T-cell (primary cell): ENCODE measurements at regions not wholly inside any gene's neighbourhood (a gene's known extent, or its start where the extent isn't known, plus 50 kb on each side); places are given as distances from the start of the nearest gene placed in this dataset.
A peak's percentile ranks its signal among the peaks of the same experiment; 100 is the strongest.

Experiments
- ATAC-seq, 4 experiments: fragments of 200-7000 bp in 3 of 4; fragments of 150-1000 bp in 1 of 4; cut with Tn5 transposase; replicated peaks in 1 of 4; 1 replicate in 3 of 4; 2 replicates in 1 of 4; pipeline ENCODE4 v1.10.0; 2021; ENCODE audit warnings: moderate library complexity in 3 of 4, mild to moderate bottlenecking in 2 of 4, moderate number of reproducible peaks in 1 of 4
- CTCF ChIA-PET, 2 donors: fragments of 300-600 bp; sonication (Branson Sonifier 250); formaldehyde crosslinking; loops; one replicate each; lab custom pipeline; 2022; ENCODE audit warnings: antibody characterized with exemption in 2 of 2; lab: Charles Lee
- POLR2A ChIA-PET, 2 donors: fragments of 300-600 bp; sonication (Branson Sonifier 250); formaldehyde crosslinking; loops; one replicate each; lab custom pipeline; 2022; ENCODE audit warnings: antibody characterized with exemption in 2 of 2; lab: Charles Lee
- DNase-seq, 35 experiments: peaks; one replicate each; pipeline versions ENCODE4 v3.0.0 to v3.0.0-alpha.2; 2013 to 2023
- H3K27ac ChIP-seq: one replicate; pipeline ENCODE4 v1.5.1; 2013; ENCODE audit warnings: low read length
- H3K27me3 ChIP-seq, 2 experiments: replicated peaks in 1 of 2; 1 replicate in 1 of 2; 2 replicates in 1 of 2; pipeline versions ENCODE4 v1.6.1 to v1.7.0; 2013; ENCODE audit warnings: low read length in 1 of 2, mixed read lengths in 1 of 2; ENCODE audit not compliant: control insufficient read depth in 2 of 2, insufficient read depth in 2 of 2; ENCODE audit errors: extremely low read depth in 1 of 2
- H3K36me3 ChIP-seq, 2 donors: 1 replicate in 1 of 2; 2 replicates in 1 of 2; pipeline versions ENCODE4 v1.6.1 to v1.7.0; 2013; ENCODE audit warnings: low read length in 1 of 2; ENCODE audit not compliant: control insufficient read depth in 2 of 2, insufficient read depth in 1 of 2; ENCODE audit errors: extremely low read depth in 1 of 2
- H3K4me1 ChIP-seq, 2 experiments: 1 replicate in 1 of 2; 2 replicates in 1 of 2; pipeline versions ENCODE4 v1.6.1 to v1.7.0; 2013; ENCODE audit warnings: low read length in 2 of 2, mixed read lengths in 1 of 2; ENCODE audit not compliant: insufficient read depth in 2 of 2, control insufficient read depth in 1 of 2; ENCODE audit errors: extremely low read depth in 1 of 2
- H3K4me3 ChIP-seq, 2 donors: 1 replicate in 1 of 2; 2 replicates in 1 of 2; pipeline versions ENCODE4 v1.5.1 to v1.7.0; 2013; ENCODE audit warnings: mild to moderate bottlenecking in 2 of 2, low read length in 1 of 2, moderate library complexity in 1 of 2; ENCODE audit not compliant: control insufficient read depth in 1 of 2; ENCODE audit errors: extremely low read depth in 1 of 2
- H3K9me3 ChIP-seq: 2 replicates; pipeline ENCODE4 v1.7.0; 2013
- H3K27ac Mint-ChIP-seq, 2 donors: one replicate each; pipeline ENCODE4 v1.8.0; 2020 to 2021; ENCODE audit warnings: mild to moderate bottlenecking in 2 of 2, mixed read lengths in 2 of 2
- H3K27me3 Mint-ChIP-seq, 2 donors: one replicate each; pipeline ENCODE4 v1.8.0; 2021 to 2022; ENCODE audit warnings: mixed read lengths in 2 of 2
- H3K36me3 Mint-ChIP-seq: one replicate; pipeline ENCODE4 v1.8.0; 2021; ENCODE audit warnings: mixed read lengths
- H3K4me1 Mint-ChIP-seq, 3 donors: one replicate each; pipeline ENCODE4 v1.8.0; 2020 to 2022; ENCODE audit warnings: mixed read lengths in 3 of 3, mild to moderate bottlenecking in 1 of 3
- H3K4me3 Mint-ChIP-seq, 3 donors: one replicate each; pipeline ENCODE4 v1.8.0; 2020 to 2022; ENCODE audit warnings: mild to moderate bottlenecking in 3 of 3, mixed read lengths in 3 of 3, moderate library complexity in 3 of 3
- H3K9me3 Mint-ChIP-seq, 3 donors: one replicate each; pipeline ENCODE4 v1.8.0; 2020 to 2022; ENCODE audit warnings: mixed read lengths in 3 of 3
- WGBS: methylation state at CpG from one replicate; pipeline ENCODE4 v1.1.5; 2013; ENCODE audit warnings: missing lambda C conversion rate; ENCODE audit not compliant: insufficient coverage; 5-methylcytosine and 5-hydroxymethylcytosine counted together

DNA sequence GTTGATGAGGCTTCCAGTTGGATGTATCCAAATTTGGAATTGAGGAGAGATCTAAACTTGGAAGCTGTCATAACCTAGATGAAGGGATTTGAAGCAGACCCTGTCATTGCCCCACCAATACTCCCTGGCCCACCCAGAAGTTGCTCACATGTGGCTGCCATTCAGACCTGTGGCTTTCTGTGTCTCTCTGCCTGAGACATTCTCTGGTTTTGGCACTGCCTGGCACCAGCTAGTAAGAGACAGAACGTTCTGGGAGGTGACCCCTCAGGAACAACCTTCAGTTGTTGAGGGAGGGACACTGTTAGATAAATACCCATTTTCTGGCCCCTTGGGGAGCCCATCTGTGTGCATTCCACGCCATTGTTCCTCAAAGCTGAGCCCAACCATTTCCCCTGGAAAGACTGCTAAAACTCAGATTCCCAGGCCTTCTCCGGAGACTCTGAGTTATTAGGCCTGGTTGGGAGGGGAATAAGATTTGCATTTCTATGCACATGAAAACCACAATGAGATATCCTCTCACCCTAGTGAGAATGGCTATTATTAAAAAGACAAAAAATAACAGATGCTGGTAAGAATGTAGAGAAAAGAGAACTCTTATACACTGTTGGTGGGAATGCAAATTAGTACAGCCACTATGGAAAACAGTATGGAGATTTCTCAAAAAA is 290.4 kb downstream of the TSHZ3 start:
- no peaks in the 10 kb centered on the region for H3K4me1 Mint-ChIP-seq
- H3K36me3 ChIP-seq: no peaks in the 10 kb centered on the region
- H3K27ac Mint-ChIP-seq: no peak overlapping the region
- DNase-seq: no peak
- no peaks in the 10 kb centered on the region for H3K9me3 ChIP-seq
- no peaks in the 10 kb centered on the region for H3K36me3 Mint-ChIP-seq
- no peak overlapping the region for H3K27ac ChIP-seq
- WGBS: no CpG with 5 or more reads among the region's 3 CpGs
- H3K4me1 ChIP-seq: no peaks in the 10 kb centered on the region
- ChIA-PET CTCF (interaction anchor here in 1 of 2 donors (0.5 kb wide), 1 partner anchor 32 kb away, joined by 3 read pairs; no protein-coding TSS in a partner anchor), POLR2A (no interaction called here)
- no peak overlapping the region for H3K4me3 ChIP-seq
- H3K9me3 Mint-ChIP-seq: peaks cover 10 to 12% (median 11%) of the 10 kb centered on the region in 3 donors
- peaks cover 0 to 6% of the 10 kb centered on the region in 2 experiments for H3K27me3 ChIP-seq
- no peak overlapping the region for H3K4me3 Mint-ChIP-seq
- no peak for ATAC-seq
- peaks cover 22 to 27% of the 10 kb centered on the region in 2 donors for H3K27me3 Mint-ChIP-seq

DNA sequence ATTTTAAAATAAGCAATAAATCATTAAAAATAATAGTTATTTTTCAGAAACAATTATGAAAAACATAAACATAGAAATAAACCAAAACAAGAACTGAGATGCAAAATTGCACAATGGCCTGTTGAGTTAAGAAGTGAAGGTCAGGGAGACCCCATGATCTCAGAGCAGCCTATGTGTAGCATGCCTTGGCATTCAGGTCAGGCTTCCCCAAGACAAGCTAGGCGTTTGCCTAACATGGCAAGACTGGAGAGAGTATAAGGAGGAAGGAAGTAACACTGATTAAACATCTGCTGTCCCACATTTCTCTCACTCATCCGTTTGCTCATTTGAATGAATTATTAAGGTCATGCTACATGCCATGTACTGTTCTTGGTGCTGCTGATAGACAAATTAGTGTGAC is 291.8 kb downstream of the TSHZ3 start:
- CTCF ChIA-PET: no interaction called here
- H3K36me3 ChIP-seq: no peaks in the 10 kb centered on the region
- no peaks in the 10 kb centered on the region for H3K36me3 Mint-ChIP-seq
- H3K27ac ChIP-seq: no peak overlapping the region
- POLR2A ChIA-PET: no interaction called here
- no peak overlapping the region for H3K4me3 ChIP-seq
- no peak overlapping the region for H3K4me3 Mint-ChIP-seq
- no peak overlapping the region for H3K27ac Mint-ChIP-seq
- peaks cover 0 to 6% of the 10 kb centered on the region in 2 experiments for H3K27me3 ChIP-seq
- H3K9me3 Mint-ChIP-seq: peaks cover 10 to 12% (median 11%) of the 10 kb centered on the region in 3 donors
- peaks cover 23 to 27% of the 10 kb centered on the region in 2 donors for H3K27me3 Mint-ChIP-seq
- ATAC-seq: no peak
- no peaks in the 10 kb centered on the region for H3K4me1 ChIP-seq
- no peaks in the 10 kb centered on the region for H3K4me1 Mint-ChIP-seq
- whole genome bisulfite sequencing: no CpG with 5 or more reads among the region's 2 CpGs
- DNase-seq: no peak
- H3K9me3 ChIP-seq: no peaks in the 10 kb centered on the region

DNA sequence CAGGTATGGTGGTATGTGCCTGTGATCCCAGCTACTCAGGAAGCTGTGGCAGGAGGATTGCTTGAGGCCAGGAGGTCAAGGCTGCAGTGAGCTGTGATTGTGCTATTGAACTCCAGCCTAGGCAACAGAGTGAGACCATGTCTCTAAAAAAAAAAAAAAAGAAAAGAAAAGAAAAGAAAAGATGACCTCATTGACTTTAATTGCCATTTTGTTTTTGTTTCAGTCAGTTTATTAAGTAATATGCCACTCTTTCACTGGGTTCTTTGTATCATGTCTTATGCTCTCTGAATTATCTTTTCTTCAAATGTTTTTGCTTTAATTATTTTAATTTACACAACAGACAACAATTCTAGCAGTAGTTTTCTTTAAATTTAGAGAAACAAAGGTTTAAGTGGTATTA is 293.8 kb downstream of the TSHZ3 start:
- DNase-seq: no peak
- Mint-ChIP-seq H3K36me3 (no peaks in the 10 kb centered on the region), H3K4me1 (no peaks in the 10 kb centered on the region), H3K27ac (no peak overlapping the region), H3K4me3 (no peak overlapping the region), H3K27me3 (peaks cover 21 to 27% of the 10 kb centered on the region in 2 donors), H3K9me3 (peaks cover 2 to 6% (median 3%) of the 10 kb centered on the region in 3 donors)
- Histone ChIP-seq H3K27ac (no peak overlapping the region), H3K4me3 (no peak overlapping the region), H3K9me3 (no peaks in the 10 kb centered on the region), H3K4me1 (no peaks in the 10 kb centered on the region), H3K27me3 (peaks cover 0 to 6% of the 10 kb centered on the region in 2 experiments), H3K36me3 (no peaks in the 10 kb centered on the region)
- no peak for ATAC-seq
- ChIA-PET POLR2A (no interaction called here), CTCF (interaction anchor here (0.5 to 1.2 kb wide), 5 partner anchors 11 to 1169 kb away, joined by 3 to 5 read pairs (median 3); no protein-coding TSS in a partner anchor)

DNA sequence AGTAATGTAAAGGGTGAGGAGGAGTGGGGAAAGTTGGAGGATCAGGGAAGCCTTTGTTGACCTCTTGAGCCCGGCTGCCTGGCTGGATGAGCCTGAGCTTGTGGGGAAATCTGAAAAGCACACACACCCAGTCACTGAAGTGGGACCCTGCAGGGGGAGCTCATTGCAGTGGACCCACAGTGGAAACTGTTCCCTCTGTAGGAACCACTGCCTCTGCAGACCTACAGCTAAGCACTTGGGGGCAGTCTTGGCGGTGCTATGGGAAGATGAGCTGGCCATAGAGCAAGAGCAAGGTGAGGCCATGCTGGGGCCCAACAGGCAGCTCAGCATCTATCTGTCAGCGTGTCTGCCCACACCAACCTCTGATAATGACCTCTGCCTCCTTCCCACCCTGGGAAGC is 294.8 kb downstream of the TSHZ3 start:
- POLR2A ChIA-PET: no interaction called here
- peaks cover 21 to 25% of the 10 kb centered on the region in 2 donors for H3K27me3 Mint-ChIP-seq
- H3K9me3 ChIP-seq: no peaks in the 10 kb centered on the region
- no peaks in the 10 kb centered on the region for H3K9me3 Mint-ChIP-seq
- WGBS: 46% methylated on average over 2 of the region's 3 CpGs
- peaks cover 0 to 6% of the 10 kb centered on the region in 2 experiments for H3K27me3 ChIP-seq
- ATAC-seq: peak in 1 of 4 experiments; percentile 43
- H3K4me3 ChIP-seq: no peak overlapping the region
- no peaks in the 10 kb centered on the region for H3K36me3 Mint-ChIP-seq
- no peak overlapping the region for H3K27ac Mint-ChIP-seq
- no peak overlapping the region for H3K27ac ChIP-seq
- no peaks in the 10 kb centered on the region for H3K4me1 ChIP-seq
- DNase-seq: peak in 20 of 35 experiments; percentile 1 to 48 (median 6)
- no peak overlapping the region for H3K4me3 Mint-ChIP-seq
- no peaks in the 10 kb centered on the region for H3K36me3 ChIP-seq
- CTCF ChIA-PET: interaction anchor here (0.7 to 1.2 kb wide), 4 partner anchors 302 to 1170 kb away, joined by 3 to 4 read pairs (median 3); no protein-coding TSS in a partner anchor
- H3K4me1 Mint-ChIP-seq: no peaks in the 10 kb centered on the region

DNA sequence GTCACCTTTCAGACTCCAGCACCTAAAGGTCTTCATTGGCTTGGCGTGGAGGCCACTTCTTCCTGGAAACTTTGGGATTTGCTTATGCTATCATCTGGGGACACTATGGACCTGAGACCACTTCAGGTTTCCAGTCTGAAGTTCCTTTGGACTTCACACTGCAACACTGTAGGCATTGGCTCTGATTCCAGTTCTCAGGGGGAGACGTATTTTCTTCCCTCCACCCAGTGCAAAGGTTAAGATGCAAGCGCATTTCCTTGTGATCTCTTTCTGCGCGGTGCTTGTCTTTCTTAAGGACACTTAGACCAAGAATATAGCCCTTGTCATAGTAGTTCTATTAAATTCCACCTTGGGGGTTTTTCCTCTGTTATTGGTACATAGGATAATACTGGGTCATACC is 299.8 kb downstream of the TSHZ3 start:
- Histone ChIP-seq H3K4me1 (no peaks in the 10 kb centered on the region), H3K27me3 (no peaks in the 10 kb centered on the region), H3K4me3 (no peak overlapping the region), H3K27ac (no peak overlapping the region), H3K9me3 (no peaks in the 10 kb centered on the region), H3K36me3 (no peaks in the 10 kb centered on the region)
- H3K27ac Mint-ChIP-seq: no peak overlapping the region
- DNase-seq (no peak), ATAC-seq (no peak)
- WGBS: 100% methylated on average over 1 of the region's 5 CpGs
- no peaks in the 10 kb centered on the region for H3K36me3 Mint-ChIP-seq
- H3K4me3 Mint-ChIP-seq: no peak overlapping the region
- POLR2A ChIA-PET: no interaction called here
- no peaks in the 10 kb centered on the region for H3K4me1 Mint-ChIP-seq
- no peaks in the 10 kb centered on the region for H3K9me3 Mint-ChIP-seq
- peaks cover 6 to 9% of the 10 kb centered on the region in 2 donors for H3K27me3 Mint-ChIP-seq
- CTCF ChIA-PET: no interaction called here

DNA sequence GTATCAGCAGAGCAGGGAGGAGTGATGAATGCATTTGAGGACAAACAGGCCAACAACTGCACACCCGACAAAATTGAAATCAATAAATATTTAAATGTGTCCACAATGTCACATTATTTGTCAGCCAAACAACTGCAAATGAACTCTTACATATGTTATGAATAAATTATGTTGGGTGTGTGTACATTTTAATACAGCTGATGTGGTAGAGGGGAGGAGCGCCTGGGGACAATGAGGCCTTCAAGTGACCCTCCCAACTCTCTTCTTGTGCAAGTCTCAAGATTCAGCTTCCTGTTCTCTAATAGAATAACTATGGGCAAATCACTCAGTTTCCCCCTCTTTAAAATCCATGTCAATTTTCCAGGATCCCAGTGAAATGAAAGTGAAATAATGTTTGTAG is 303.2 kb downstream of the TSHZ3 start:
- ATAC-seq: no peak

More for the DNA sequence above, 303.2 kb downstream of the TSHZ3 start:
- Mint-ChIP-seq H3K9me3 (no peaks in the 10 kb centered on the region), H3K27me3 (peaks cover 2 to 10% of the 10 kb centered on the region in 2 donors), H3K4me1 (no peaks in the 10 kb centered on the region), H3K27ac (no peak overlapping the region), H3K4me3 (no peak overlapping the region), H3K36me3 (no peaks in the 10 kb centered on the region)
- POLR2A ChIA-PET: no interaction called here
- Histone ChIP-seq H3K27ac (no peak overlapping the region), H3K4me3 (no peak overlapping the region), H3K9me3 (no peaks in the 10 kb centered on the region), H3K4me1 (no peaks in the 10 kb centered on the region), H3K36me3 (no peaks in the 10 kb centered on the region), H3K27me3 (peaks cover 0 to 5% of the 10 kb centered on the region in 2 experiments)
- WGBS: no CpG with 5 or more reads among the region's 2 CpGs
- no peak for DNase-seq
- CTCF ChIA-PET: no interaction called here
